ENCODE measurements at regions not wholly inside any gene's neighbourhood (a gene's known extent, or its start where the extent isn't known, plus 50 kb on each side); places are given as distances from the start of the nearest gene placed in this dataset.
"Not testable (repeated sequence)": the region's sequence is repeated elsewhere in the genome, so short reads cannot be mapped to it uniquely, and the experiment has no call there.

DNA sequence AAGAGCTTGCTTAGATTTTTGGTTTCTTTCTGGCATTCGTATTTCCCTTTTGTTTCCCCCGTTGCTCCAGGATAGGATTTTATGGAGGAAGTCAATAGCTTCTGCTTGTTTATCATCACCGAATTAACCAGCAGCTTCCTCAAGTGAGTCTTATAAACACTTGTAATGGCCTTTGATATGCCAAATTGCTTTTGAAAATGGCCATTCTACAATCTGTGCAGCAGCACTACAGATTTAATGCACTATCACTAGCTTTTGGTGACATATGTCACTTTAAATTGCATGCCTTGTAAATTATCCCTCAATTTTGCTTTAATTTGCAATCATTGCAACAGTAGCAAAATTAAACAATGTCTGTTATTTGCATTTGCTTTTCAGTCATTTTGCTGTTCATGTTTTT is 774.7 kb downstream of the METTL4 start:
- DNase-seq (ENCODE audit: low read depth in 2 of 2, low spot score in 1 of 2) = no peak

DNA sequence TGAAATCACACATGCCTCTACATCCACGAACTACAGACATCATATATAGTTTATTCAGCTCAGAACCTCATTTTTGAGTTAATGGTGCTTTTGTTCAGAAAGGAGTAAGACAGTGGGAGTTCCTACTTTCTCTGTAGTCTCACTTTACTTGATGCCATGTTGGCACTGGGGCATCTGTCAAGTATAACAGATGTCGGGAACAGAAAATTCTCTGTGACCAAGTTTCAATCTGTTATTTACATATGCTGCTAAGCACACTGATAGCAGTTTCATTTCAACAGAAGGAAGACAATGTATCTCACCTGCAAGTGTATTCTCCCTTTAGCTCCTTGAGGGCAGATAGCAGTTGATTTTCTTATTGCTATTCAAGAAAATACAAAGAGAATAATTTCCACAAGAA is 774.1 kb downstream of the METTL4 start:
- no peak for DNase-seq (ENCODE audit: low read depth in 2 of 2, low spot score in 1 of 2)

DNA sequence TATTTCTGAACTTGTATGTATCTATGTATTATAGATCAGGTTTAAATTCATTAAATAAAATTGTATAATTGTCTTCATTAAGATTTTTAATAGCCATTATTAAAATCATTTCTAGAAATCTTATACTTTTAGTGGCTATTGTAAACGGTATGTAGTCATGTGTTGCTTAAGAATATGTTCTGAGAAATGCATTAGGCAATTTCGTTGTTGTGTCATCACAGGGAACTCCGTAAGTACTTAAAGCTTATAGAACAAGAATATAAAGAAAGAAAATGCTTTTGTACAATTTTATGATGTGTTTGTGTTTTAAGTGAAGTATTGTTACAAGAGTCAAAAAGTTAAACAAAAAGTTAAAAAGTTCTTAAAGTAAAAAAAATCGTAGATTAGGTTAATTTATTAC is 765.8 kb downstream of the METTL4 start:
- DNase-seq (ENCODE audit: low read depth in 2 of 2, low spot score in 1 of 2) = no peak

DNA sequence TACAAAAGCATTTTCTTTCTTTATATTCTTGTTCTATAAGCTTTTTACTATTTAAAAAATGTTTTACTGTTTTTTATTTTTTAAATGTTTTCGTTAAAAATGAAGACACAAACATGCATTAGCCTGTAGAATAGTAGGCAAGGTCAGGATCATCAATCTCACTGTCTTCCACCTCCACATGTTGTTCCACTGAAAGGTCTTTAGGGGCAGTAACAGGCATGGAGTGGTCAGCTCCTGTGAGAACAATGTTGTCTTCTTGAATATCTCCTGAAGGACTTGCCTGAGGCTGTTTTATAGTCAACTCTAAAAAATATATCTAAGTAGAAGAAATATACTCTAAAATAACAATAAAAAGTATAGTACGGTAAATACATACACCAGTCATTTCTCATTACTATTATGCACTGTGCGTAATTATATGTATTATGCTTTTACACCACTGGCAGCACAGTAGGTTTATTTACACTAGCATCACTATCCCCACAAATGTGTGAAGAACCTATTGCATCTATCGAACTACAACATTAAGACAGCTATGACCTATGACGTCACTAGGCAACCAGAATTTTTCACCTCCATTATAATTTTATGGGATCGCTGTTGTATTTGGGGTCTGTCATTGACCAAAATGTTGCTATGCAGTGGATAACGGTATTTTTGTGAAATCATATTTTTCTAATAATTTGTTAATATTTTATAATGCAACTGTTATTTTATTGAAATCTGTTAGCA is 764.3 kb downstream of the METTL4 start:
- no peak for DNase-seq (ENCODE audit: low read depth in 2 of 2, low spot score in 1 of 2)

DNA sequence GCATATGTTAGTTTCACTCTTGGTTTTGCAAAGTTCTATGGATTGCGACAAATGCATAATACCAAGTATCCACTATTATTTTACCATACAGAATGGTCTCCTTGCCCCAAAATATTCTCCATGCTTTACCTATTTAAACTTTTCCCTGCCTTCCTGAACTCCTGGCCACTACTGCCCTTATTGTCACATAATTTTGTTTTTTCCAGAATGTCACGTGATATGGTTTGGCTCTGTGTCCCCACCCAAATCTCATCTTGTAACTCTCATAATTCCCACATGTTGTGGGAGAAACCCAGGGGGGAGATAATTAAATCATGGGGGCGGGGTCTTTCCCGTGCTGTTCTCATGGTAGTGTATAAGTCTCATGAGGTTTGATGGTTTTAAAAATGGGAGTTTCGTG is 760.0 kb downstream of the METTL4 start:
- no peak for DNase-seq (ENCODE audit: low read depth in 2 of 2, low spot score in 1 of 2)

DNA sequence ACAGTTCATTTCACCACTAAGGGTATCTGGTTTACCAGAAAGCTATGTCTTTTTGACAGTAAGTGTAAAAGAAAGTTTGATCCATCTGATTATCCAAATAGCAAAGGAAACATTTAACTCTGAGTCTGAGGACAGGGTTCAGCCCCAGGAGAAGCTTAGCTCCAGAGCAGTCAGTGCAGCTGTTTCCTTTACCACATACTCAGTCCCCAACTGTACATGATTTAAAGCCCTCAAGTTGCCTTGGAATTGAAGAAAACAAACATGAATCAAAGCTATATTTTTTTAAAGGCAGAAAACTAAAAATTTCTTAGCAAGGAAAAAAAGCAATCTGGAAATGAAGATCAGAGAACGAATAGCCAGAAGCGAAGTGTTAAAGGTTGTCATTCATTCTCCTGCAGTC is 746.0 kb downstream of the METTL4 start:
- DNase-seq (ENCODE audit: low read depth in 2 of 2, low spot score in 1 of 2) = no peak

DNA sequence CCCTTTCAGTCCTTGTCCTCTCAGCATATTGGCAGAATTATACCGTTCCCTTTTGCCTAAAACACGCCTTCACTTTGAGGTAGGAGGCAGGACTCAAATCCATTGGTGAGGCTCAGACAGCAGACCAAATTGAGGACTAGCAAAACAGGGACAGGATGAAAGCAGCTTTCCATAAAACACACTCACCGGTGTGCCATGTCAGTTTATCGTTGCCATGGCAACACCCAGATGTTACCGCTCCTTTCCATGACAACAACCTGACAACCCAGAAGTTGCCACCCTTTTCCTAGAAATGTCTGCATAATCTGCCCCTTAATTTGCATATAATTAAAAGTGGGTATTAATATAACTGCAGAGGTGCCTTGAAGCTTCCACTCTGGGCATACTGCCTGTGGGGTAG is 730.4 kb downstream of the METTL4 start:
- DNase-seq (ENCODE audit: low read depth in 2 of 2, low spot score in 1 of 2) = no peak

DNA sequence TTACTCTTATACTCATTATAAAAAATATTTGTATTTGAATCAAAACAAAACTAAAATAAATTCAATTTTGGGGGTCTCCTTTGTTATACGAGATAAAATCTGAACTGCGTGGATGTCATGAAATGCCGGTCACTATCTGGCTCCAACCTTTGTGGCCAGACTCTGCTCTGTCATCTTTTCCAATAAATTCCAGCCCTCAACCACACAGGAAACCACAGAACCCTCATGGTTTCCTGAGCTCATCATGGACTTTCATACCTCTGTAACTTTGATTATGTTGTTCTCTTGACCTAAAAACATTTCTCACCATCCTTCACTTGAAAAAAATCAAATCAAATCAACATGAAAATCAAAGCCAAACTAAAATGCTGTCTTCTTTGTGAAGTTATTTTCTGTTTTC is 724.7 kb downstream of the METTL4 start:
- DNase-seq (ENCODE audit: low read depth in 2 of 2, low spot score in 1 of 2) = no peak

DNA sequence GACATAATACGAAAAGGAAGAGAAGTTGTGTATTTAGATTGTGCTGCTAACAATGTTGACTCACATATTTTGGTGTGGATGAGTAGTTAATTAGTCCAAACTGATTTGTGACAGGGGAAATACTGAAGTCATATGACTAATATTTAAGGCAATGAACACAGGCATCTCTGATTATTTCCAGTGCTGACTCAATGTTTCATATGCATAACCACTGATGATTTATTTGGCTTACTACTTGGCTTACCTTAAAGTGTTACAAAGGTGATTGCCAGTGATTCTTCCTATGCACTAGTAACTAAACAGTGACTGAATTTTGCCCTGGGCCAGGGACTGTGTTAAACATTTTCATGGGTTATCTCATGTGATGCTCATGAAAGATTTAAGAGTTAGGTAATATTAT is 722.6 kb downstream of the METTL4 start:
- DNase-seq (ENCODE audit: low read depth in 2 of 2, low spot score in 1 of 2) = no peak

DNA sequence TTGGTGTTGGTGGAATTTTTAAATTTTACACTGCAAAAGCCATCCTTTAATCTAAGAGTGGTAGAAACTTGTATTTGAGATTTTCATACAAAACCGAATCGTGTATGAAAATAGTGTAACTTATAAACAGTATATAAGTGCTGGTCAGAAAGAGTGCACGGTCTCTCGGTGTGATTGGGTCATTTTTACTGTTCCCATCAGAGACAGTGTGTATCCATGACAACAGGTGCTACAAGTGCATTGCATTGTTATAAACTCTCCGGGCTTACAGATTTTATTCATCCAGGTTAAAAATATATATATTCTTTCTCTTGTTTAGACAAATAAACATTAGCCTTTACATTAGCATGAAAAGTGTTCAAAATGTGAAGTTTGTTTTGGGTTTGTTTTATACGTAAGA is 721.9 kb downstream of the METTL4 start:
- no peak for DNase-seq (ENCODE audit: low read depth in 2 of 2, low spot score in 1 of 2)

DNA sequence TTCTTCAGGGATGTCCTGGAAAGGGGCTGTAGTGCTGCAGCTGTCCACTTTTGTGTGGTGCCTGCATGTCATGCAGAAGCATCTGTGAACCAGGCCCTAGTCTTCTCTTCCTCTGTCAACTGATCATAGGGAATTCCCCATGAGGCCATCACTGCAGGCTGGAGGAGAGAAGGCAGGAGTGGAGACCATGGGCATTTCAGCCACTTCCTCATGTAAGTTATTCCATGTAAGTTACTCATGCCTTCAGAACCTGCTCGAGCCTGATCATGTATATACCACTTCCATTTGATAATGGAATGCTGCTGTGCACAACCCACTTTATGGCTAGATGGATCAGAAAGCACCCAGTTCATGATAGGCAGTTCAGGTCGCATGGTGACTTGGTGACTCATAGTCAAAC is 714.0 kb downstream of the METTL4 start:
- DNase-seq (ENCODE audit: low read depth in 2 of 2, low spot score in 1 of 2) = not testable (repeated sequence)

DNA sequence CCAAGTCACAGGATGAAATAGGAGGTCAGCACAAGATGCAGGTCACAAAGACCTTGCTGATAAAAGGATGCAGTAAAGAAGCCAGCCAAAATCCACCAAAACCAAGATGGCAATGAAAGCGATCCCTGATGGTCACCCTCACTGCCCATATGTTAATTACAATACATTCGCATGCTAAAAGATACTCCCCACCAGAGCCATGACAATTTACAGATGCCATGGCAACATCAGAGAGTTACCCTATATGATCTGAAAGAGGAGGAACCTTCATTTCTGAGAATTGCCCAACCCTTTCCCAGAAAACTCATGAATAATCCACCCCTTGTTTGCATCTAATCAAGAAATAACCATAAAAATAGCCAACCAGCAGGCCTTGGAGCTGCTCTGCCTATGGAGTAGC is 709.8 kb downstream of the METTL4 start:
- DNase-seq (ENCODE audit: low read depth in 2 of 2, low spot score in 1 of 2) = no peak

DNA sequence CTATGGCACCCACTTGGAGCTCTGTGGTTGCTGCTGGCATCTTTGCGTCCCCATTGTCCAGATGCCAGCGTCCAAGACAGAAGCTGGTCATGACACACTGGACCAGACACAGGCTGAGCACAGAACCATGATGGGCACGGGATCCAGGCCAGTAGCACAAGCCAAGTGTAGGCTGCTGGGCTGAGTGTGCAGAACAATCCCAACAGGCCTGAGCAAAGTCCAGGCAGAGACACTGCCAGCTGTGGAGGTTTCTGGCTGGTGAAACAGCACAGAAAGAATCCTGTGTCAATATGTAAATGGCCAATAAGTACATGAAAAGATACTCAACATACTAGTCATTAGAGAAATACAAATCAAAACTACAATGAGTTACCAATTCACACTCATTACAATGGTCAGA is 705.4 kb downstream of the METTL4 start:
- no peak for DNase-seq (ENCODE audit: low read depth in 2 of 2, low spot score in 1 of 2)

DNA sequence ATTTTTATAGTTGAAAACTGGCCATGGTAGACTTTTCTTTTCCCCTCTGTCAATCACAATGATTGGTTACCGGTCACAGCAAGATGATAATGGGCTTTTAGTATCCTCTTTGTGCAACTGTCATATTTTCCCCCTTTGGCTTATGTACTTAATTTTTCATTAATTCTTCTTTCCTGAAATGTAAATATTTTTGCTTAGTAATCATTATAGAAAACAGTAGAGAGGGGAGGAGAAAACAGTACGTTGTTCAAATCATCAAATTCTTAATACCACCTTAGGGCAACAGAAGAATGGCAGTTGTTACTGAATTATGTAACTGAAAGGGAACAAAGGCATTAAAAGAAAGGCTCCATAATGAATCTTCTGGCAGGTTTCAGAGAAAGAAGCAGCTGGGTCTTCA is 699.0 kb downstream of the METTL4 start:
- no peak for DNase-seq (ENCODE audit: low read depth in 2 of 2, low spot score in 1 of 2)

DNA sequence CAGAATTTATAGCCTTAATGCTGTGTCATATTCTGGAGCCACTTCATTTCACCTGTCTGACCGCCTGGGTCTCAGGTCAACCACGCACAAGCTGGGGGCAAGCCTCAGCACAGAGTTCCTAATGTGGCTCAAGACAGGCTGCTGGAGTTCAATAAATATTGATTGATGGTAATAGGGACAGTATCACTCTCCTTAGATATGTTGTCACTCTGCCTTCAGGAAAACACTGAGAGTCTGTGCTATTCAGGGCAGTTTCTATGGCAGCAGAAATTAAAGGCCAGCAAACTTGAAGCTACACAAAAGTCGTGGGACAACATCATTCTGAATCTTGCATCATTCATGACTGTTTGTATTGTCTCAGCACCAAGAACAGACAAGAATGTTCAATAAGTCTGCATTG is 696.1 kb downstream of the METTL4 start:
- DNase-seq (ENCODE audit: low read depth in 2 of 2, low spot score in 1 of 2) = no peak

DNA sequence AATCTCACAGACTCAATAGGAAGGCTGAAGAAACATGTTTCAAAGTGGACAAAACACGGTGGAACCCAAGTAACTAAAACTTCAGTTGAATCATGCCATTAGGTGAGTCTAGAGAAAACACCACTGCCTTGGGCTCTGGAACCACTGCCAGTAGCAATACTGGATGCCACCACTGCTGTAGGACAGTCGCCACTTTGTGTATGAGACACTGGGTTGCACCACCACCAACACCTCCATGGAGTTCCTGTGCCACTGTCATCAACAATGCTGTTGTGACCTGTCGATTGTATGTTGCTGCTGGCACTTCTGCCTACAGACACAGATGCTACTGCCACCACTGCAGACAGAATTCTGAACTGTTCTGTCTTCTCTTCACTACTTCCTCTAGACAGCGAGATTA is 686.7 kb downstream of the METTL4 start:
- no peak for DNase-seq (ENCODE audit: low read depth in 2 of 2, low spot score in 1 of 2)

DNA sequence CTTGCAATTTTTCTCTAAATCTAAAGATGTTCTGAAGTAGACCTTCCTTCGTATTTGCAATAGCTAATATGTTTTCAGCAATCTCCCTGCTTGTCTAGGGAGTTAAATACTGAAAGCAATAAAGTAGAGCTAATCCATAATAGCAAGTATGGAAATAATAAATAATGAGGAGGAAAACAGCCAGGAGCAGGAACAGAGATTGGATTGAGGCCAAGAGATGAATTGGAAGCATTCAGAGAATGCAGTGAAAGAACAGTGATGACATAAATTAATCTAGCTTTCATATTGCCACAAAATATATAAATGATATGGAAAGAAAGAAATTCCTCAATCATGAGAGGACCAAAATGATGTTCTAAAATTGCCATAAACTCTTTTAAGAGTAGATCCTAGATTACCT is 679.7 kb downstream of the METTL4 start:
- no peak for DNase-seq (ENCODE audit: low read depth in 2 of 2, low spot score in 1 of 2)

DNA sequence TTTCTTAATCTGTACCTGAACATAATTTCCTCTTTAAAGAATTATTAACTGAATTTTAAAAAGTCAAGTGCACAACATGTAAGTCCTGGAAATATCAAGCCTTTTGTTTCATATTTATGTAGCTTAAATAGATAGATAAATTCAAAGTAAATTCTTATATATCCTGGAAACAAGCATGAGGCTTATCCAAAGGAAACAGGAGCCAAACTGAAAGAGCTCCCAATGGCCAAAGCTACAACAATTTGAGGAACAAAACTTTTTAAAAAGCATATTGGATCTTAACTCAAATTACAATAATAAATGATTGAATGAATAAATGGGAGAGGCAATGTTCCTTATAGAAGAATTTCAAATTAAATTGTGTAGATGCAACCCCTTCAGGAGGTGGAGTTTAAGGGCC is 679.1 kb downstream of the METTL4 start:
- no peak for DNase-seq (ENCODE audit: low read depth in 2 of 2, low spot score in 1 of 2)

DNA sequence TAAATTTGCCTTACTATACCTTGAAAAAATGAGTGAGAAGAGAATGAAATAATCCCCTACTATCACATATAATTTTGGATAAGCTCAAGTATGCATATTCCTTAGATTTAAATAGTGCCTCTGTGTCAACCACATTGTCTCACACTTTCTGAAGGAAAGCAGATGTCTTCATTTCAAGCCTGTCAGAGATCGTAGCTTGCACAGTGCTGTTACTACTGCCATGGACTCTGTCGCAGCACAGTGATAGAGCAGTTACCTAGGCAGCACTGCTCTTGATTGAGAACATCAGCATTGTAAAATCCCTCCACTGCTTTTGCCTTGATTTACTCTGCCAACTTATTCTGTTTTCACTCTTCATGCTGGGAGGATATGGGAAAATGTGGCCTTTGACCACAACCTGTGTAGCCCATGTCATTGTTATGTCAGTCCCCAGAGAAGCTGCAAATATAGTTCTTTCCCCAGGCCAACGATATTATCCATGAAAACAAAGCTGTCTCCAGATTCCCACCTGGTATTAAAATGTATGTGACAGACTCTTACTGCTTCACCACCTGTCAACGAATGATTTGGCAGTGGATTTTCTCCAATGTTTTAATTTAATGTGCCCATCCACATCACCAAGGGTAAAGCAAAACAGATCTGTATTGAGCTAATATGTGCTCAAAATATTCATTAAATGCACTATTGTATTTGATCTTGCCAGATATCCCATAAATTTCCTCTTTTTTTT is 675.7 kb downstream of the METTL4 start:
- DNase-seq (ENCODE audit: low read depth in 2 of 2, low spot score in 1 of 2) = no peak

DNA sequence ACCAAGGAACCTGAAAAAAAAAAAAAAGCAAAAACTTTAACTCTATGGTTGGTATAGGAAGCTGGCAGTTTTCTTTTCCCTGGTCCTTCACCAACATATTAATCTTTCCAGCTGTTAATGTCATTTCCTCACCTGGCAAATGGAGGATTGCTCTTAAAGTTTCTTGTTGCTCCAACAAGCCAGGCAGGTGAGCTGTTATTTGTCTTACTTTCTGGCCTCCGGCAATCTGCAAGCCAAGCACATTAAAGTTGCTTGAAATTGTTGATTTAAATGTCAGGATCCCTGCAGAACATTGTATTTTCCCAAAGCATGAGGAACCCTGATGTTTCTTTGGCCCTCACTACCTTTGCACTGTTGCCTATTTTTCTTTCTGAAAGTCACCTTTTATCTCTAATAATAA is 664.9 kb downstream of the METTL4 start:
- DNase-seq (ENCODE audit: low read depth in 2 of 2, low spot score in 1 of 2) = no peak

DNA sequence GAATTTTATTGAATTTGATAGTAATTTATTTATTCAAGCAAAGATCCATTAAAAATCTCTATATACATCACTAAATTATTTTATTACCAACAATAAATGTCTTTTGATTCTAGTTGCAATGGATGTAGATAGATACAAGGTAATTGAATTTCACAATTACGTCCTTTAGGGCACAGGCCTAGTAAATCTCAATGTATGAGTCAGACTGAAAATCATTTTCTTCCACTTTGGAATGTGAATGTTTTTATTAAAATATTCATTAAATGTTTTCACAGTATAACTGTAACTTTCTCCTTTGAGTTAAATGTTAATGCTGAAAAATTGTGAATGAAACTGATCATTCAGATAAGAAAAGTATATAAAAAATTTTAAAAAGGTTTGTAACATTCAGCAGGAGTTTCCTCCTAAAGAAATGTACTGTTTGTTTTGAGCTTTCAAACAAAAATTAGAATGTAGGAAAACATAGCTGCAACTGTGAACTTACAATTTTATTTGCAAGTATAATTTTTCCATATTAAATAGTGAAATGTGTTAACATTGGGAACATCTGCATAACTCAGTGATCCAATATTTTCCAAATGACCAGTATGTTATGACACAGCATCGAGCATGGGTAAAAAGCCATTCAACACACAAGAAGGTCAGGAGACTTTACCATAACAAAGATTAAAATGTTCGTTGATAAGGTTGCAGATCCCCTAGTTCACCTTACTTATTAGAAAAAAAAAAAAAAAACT is 663.7 kb downstream of the METTL4 start:
- no peak for DNase-seq (ENCODE audit: low read depth in 2 of 2, low spot score in 1 of 2)

DNA sequence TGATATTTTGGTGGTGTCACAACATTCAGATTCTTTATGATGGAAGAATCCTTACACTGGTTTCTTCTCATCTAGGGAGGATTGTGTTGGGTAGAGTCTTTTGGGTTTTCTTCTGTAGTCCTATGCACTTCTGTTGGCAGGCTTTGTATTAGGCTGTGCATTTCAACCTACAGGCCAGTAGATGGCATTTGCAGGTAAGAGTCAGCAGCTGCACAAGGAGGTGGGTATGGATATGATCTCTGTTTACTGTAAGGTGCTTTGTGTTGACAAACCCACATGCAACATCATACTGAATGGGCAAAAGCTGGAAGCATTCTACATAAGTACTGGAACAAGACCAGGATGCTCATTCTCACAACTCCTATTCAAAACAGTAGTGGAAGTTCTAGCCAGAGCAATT is 656.8 kb downstream of the METTL4 start:
- no peak for DNase-seq (ENCODE audit: low read depth in 2 of 2, low spot score in 1 of 2)

All from stimulated activated CD8-positive, alpha-beta memory T cell treated with anti-CD3 and anti-CD28 coated beads, Interleukin-4, amount 100 ng/mL, for 1 hour (primary cell).